Esophagus squamous epithelium (tissue), 4 donors: ENCODE measurements at regions not wholly inside any gene's neighbourhood (a gene's known extent, or its start where the extent isn't known, plus 50 kb on each side); places are given as distances from the start of the nearest gene placed in this dataset.

Experiments used
- POLR2A ChIP-seq, 4 donors: fragments of 450-650 bp; IDR thresholded peaks; one replicate each; pipeline ENCODE4 v1.6.1; 2017; ENCODE audit warnings: antibody characterized with exemption in 4 of 4, mild to moderate bottlenecking in 4 of 4, moderate library complexity in 3 of 4
- TF ChIP-seq, protein P1 (sequence below), 6 experiments: fragments of 450-650 bp in 4 of 6; fragments of 200-600 bp in 2 of 6; sonication (generic) in 2 of 6; IDR thresholded peaks; one replicate each; pipeline ENCODE4 v1.5.1; 2016 to 2019; ENCODE audit warnings: antibody characterized with exemption in 6 of 6, mild to moderate bottlenecking in 4 of 6, moderate library complexity in 4 of 6

DNA sequence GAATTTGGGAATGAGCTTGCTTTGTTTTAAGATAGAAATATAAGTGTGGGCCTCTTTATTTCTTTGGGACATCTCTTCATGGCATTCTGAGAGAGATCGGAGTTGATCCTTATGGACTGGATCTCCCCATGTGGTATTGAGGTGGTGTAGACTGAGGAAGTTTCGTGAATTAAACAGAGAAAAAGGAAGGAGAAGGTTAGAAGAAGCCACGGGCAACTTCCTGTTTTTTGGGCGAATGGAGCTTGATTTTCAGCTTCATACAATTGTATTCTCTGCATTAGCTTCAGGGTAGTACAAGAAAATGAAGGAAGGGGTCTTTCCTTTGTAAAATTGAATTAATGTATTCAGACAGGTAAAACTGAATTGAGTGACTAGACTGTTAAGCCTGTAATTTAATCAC lies 70.5 kb upstream of the HMHB1 start:
- TF ChIP-seq, protein P1, sequence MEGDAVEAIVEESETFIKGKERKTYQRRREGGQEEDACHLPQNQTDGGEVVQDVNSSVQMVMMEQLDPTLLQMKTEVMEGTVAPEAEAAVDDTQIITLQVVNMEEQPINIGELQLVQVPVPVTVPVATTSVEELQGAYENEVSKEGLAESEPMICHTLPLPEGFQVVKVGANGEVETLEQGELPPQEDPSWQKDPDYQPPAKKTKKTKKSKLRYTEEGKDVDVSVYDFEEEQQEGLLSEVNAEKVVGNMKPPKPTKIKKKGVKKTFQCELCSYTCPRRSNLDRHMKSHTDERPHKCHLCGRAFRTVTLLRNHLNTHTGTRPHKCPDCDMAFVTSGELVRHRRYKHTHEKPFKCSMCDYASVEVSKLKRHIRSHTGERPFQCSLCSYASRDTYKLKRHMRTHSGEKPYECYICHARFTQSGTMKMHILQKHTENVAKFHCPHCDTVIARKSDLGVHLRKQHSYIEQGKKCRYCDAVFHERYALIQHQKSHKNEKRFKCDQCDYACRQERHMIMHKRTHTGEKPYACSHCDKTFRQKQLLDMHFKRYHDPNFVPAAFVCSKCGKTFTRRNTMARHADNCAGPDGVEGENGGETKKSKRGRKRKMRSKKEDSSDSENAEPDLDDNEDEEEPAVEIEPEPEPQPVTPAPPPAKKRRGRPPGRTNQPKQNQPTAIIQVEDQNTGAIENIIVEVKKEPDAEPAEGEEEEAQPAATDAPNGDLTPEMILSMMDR (IDR thresholded peaks at IDR 0.05), result no peak
- TF ChIP-seq POLR2A (IDR thresholded peaks at IDR 0.05), result no peak
